ENCODE measurements at regions not wholly inside any gene's neighbourhood (a gene's known extent, or its start where the extent isn't known, plus 50 kb on each side); places are given as distances from the start of the nearest gene placed in this dataset.

DNA sequence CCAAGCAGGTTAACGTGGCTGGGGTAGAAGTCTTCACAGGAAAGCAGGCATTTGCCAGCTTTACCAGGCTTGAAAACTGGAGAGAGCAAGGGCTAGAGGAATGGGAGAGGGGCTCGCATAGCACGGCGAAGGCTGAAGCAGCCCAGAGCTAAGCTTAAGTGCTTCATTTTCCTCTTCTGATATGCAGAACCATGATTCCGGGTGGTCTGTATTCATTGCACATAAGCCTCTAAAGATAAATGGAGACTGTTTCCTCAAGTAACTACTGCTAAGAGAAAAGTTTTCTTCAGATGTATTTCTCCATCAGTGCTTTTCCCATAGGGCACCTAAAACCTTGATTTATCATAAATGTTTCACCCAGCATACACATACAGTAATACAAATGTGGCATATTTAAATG, 414.1 kb downstream of the MLLT3 start:
- TF ChIP-seq, protein P1, sequence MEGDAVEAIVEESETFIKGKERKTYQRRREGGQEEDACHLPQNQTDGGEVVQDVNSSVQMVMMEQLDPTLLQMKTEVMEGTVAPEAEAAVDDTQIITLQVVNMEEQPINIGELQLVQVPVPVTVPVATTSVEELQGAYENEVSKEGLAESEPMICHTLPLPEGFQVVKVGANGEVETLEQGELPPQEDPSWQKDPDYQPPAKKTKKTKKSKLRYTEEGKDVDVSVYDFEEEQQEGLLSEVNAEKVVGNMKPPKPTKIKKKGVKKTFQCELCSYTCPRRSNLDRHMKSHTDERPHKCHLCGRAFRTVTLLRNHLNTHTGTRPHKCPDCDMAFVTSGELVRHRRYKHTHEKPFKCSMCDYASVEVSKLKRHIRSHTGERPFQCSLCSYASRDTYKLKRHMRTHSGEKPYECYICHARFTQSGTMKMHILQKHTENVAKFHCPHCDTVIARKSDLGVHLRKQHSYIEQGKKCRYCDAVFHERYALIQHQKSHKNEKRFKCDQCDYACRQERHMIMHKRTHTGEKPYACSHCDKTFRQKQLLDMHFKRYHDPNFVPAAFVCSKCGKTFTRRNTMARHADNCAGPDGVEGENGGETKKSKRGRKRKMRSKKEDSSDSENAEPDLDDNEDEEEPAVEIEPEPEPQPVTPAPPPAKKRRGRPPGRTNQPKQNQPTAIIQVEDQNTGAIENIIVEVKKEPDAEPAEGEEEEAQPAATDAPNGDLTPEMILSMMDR (IDR thresholded peaks at IDR 0.05; ENCODE audit: insufficient read depth, low read depth, low read length): no peak
- no peak for TF ChIP-seq EZH2 (IDR thresholded peaks at IDR 0.05; ENCODE audit: insufficient read depth, low read length)

All from astrocyte (in vitro differentiated cells and primary cell).